ENCODE measurements at regions not wholly inside any gene's neighbourhood (a gene's known extent, or its start where the extent isn't known, plus 50 kb on each side); places are given as distances from the start of the nearest gene placed in this dataset.

- intact Hi-C loops (cut with DNase I), result no loop called here
- no peak for DNase-seq (ENCODE audit: low spot score)
Measured at GRCh38 chr13:106433066-106433465, 102.4 kb downstream of the EFNB2 start.

- DNase-seq (ENCODE audit: low spot score), result no peak
- intact Hi-C loops (cut with DNase I), result no loop called here
Measured at GRCh38 chr13:106432636-106433035, 102.8 kb downstream of the EFNB2 start.

DNA sequence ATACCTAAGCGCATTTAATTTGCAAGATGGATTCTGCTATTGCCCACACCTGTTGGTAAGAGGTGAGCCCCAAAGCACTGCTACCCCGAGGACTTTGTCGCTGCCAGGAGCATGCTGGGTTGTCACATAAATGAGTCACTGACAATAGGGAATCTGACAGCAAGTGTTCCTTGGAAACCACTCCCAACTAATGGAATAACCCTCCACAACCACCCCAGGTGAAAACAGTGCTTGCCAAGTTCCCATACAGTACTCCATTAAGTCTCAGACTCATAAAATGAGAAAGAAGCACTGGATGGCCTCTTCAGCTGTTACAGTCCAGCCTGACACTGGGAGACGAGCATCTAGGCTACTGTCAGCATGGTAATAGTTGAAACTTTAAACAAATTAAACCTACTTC lies 108.6 kb downstream of the EFNB2 start:
- no peak for DNase-seq (ENCODE audit: low spot score)
- intact Hi-C loops (cut with DNase I), result no loop called here

DNA sequence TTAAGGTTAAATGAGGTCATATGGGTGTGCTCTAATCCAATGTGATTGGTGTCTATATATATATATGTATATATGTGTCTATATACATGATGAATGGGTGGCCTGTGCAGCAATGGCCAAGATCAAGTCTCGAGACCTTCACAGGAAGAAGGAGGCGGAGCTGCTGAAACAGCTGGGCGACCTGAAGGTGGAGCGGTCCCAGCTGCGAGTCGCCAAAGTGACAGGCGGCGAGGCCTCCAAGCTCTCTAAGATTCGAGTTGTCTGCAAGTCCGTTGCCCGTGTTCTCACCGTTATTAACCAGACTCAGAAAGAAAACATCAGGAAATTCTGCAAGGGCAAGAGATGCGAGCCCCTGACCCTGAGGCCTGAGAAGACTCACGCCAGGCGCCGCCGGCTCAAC lies 109.8 kb downstream of the EFNB2 start:
- DNase-seq (ENCODE audit: low spot score), result no peak
- intact Hi-C loops (cut with DNase I), result no loop called here

- DNase-seq (ENCODE audit: low spot score), result no peak
- intact Hi-C loops (cut with DNase I), result no loop called here
Measured at GRCh38 chr13:106424805-106425204, 110.7 kb downstream of the EFNB2 start.

DNA sequence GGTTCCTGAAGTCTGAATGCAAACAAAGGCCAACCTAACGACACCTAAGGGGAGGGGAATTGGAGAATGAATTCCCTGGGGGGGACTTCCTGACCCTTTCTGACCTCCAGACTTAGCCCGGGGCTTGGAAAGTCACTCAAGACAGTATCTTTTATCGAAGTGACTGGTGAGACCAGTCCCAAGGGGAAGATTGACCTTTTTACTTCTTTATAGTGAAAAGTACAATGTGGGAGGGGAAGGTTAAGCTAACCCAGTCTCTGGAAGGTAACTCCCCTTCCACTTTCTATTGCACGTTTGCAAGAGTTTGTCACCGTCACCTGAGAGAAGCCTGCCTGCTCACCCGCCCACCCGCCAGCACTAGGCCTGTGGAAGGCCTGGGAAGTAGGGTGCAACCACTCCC lies 111.9 kb downstream of the EFNB2 start:
- intact Hi-C loops (cut with DNase I), result no loop called here
- no peak for DNase-seq (ENCODE audit: low spot score)

- DNase-seq (ENCODE audit: low spot score), result no peak
- intact Hi-C loops (cut with DNase I), result no loop called here
Measured at GRCh38 chr13:106418556-106418955, 116.9 kb downstream of the EFNB2 start.

DNA sequence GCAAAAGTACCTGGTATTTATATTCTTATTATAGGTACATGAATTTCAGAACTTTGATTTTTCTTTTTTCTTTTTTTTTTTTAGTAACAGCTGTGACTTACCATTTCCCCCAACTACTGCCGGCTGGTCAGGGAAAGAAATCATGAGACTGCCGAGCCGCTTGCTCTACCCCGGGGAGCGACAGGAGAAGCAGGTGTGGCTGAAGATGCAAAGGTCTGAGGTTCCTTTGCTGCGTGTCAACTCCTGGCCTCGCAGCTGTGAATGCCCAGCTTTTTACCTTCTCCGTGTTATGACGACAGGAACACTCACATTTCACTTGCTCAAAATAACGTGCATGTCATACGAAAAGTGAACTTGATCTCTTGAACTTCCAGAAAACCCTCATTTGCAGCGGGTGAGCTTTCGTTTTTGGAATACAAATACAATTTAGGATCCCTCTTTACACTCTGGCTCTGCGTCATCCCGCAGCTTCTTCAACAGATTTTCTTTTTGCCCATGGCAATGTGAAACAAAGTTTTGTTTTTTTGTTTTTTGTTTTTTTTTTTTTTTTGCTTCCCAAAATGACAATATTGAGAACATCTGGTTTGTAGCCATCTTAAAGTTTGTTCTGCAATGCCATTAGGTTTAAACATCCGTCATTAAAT lies 117.9 kb downstream of the EFNB2 start:
- intact Hi-C loops (cut with DNase I), result no loop called here
- no peak for DNase-seq (ENCODE audit: low spot score)

DNA sequence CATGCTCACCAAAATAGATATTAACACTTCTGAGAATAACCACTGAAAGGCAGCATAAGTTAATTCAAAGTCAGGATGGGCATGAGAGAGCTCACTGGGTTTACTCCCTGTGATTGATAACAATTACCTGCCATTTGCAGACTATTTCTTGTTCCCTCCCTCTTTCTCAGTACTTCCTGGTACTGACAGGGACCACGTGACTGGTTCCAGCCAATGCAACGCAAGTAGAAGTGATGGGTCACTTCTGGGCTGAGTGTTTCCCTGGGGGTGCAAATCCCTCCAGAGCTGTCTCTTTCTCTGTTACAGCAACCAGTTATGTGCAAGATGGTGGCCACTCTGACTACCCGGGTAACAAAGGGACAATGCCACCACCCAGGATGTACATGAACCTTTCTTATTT lies 118.8 kb downstream of the EFNB2 start:
- intact Hi-C loops (cut with DNase I), result no loop called here
- DNase-seq (ENCODE audit: low spot score), result no peak

- intact Hi-C loops (cut with DNase I), result no loop called here
- DNase-seq (ENCODE audit: low spot score), result no peak
Measured at GRCh38 chr13:106415971-106416370, 119.5 kb downstream of the EFNB2 start.

DNA sequence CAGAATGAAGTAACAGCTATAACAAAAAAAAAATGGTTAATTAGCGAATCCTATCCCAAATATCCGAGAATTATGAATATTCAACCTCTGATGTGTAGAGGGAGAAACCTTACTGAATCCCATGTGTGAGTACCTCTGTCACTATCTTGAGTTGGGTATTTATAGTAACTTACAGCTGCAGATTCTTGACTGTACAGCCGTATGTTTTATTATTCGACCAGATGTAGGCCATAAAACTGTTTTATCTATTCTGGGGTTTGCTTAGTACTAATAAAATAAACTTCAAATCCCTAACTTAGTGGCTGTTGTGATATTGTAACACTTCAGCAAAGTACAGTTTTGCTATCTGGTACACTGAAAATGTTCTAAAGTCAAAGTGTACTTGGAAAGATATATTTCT lies 120.0 kb downstream of the EFNB2 start:
- DNase-seq (ENCODE audit: low spot score), result no peak
- intact Hi-C loops (cut with DNase I), result no loop called here

GRCh38 chr13:106407338-106407737 lies 128.1 kb downstream of the EFNB2 start:
- no peak for DNase-seq (ENCODE audit: low spot score)
- intact Hi-C loops (cut with DNase I), result no loop called here

DNA sequence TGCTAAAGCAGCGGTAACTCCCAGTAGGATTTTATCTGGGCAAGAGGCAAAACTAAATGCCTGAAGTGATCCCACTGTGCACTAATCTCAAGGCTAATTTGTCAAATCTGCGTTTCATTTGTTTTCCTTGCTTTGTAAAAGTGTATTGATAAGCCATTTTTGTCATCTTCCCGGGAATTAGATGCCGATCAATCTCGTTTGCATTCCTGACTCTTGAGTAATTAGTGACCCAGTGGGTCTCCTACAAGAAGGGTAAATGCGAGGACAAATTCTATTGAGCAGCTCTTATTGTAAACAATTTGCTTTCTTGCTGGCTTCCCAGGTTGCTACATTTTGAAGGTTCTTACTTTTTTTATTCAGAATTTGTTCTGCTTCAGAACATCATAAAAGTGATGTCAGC lies 129.7 kb downstream of the EFNB2 start:
- DNase-seq (ENCODE audit: low spot score), result no peak
- intact Hi-C loops (cut with DNase I), result no loop called here

DNA sequence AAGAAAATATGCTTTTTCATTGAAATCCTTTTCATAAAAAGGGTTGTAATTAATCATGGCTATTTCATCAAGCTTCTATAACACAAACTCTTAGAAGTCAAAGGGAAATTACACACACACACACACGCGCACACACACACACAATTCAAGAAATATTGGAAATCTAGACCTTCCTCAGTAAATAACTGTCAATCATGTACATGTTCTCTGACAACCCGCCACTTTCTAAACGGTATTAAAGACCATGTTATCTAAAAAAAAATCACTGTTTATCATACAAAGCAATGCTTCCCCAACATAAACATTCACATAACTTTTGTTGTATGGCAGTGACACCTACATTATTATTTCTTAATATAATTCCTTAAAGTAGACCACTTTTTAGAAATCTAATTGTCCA lies 132.2 kb downstream of the EFNB2 start:
- no peak for DNase-seq (ENCODE audit: low spot score)

DNA sequence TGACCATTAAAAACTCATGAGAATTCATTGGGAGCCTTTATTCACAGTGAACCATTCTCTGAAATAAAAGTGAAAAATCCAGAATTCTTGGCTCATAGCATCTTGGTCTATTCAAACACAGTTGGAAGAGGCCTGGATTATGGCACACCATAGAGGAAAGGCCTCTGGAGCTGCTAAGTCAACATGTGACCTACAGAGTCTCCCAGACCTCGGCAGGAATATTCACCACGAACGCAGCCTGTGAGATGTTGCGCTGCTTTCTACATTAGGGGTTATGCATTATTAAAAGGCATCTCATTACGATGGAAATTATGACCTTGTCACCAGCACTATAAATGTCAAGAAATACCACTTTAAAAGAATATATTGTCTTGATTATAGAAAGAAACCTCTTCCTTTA lies 132.6 kb downstream of the EFNB2 start:
- DNase-seq (ENCODE audit: low spot score), result no peak
- intact Hi-C loops (cut with DNase I), result no loop called here

More for the DNA sequence above, 132.2 kb downstream of the EFNB2 start:
- intact Hi-C loops (cut with DNase I), result no loop called here

GRCh38 chr13:106401081-106401480 lies 134.4 kb downstream of the EFNB2 start:
- intact Hi-C loops (cut with DNase I), result no loop called here
- DNase-seq (ENCODE audit: low spot score), result no peak

GRCh38 chr13:106400289-106400688 lies 135.2 kb downstream of the EFNB2 start:
- intact Hi-C loops (cut with DNase I), result no loop called here

GRCh38 chr13:106398289-106398688 lies 137.2 kb downstream of the EFNB2 start:
- DNase-seq (ENCODE audit: low spot score), result no peak
- intact Hi-C loops (cut with DNase I), result no loop called here

More at GRCh38 chr13:106400289-106400688, 135.2 kb downstream of the EFNB2 start:
- DNase-seq (ENCODE audit: low spot score), result no peak

GRCh38 chr13:106393776-106394175 lies 141.7 kb downstream of the EFNB2 start:
- intact Hi-C loops (cut with DNase I), result no loop called here
- DNase-seq (ENCODE audit: low spot score), result no peak

GRCh38 chr13:106391681-106392080 lies 143.8 kb downstream of the EFNB2 start:
- no peak for DNase-seq (ENCODE audit: low spot score)
- intact Hi-C loops (cut with DNase I), result no loop called here

DNA sequence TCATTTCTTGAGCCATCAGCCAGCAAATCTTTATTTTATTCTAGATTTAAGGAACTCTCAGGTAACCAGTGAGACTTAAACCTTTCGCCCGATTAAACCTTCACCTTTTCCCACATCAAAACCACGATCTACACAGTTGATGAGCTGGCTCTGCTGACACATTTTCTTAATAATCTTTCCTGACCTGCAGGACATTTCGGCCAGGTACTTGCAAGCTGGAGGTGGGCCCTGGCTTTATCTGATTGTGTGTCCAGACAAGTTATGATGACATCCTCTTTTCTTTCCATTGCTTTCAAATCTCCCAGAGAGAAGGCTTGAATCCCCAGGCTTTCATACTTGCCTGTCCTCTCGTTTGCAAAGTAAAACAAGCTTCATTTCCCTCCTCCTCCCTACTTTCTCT lies 144.2 kb downstream of the EFNB2 start:
- DNase-seq (ENCODE audit: low spot score), result no peak
- intact Hi-C loops (cut with DNase I), result no loop called here

DNA sequence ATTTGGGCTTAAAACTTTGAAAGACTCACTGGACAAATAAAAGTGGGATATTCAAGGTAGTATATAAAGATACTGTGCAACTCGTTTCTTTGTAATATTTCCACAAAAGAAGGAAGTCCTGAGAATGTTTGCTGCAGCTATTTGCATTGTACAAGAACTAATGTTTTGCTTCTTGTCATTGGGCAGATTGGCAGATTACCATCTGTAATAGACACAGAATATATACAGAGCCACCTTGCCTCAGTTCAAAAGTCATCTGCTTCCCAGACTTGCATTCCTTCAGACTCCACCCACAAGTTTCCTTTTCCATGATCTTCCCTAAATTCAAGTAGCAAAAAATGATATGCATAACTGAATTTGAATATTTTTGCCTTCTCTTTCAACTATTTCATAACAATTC lies 145.1 kb downstream of the EFNB2 start:
- no peak for DNase-seq (ENCODE audit: low spot score)
- intact Hi-C loops (cut with DNase I), result no loop called here

Data from cardiac septum (tissue), 1 donor.